A549 (cell line): ENCODE measurements at regions not wholly inside any gene's neighbourhood (a gene's known extent, or its start where the extent isn't known, plus 50 kb on each side); places are given as distances from the start of the nearest gene placed in this dataset.

Experiments used
- CEBPB ChIP-seq, 2 experiments: fragments of >200 bp in 1 of 2; sonication (Bioruptor Twin) in 1 of 2; formaldehyde crosslinking in 1 of 2; IDR thresholded peaks; 2 replicates each; pipeline ENCODE4 v1.6.1; 2012 to 2016
- SMC3 ChIP-seq: fragments of >200 bp; sonication (Bioruptor Twin); formaldehyde crosslinking; IDR thresholded peaks from 3 replicates; pipeline ENCODE4 v1.6.1; 2018; ENCODE audit warnings: inconsistent platforms
- TF ChIP-seq, protein P1 (sequence below): fragments of >200 bp; sonication (Bioruptor Twin); formaldehyde crosslinking; IDR thresholded peaks from 3 replicates; pipeline ENCODE4 v1.5.1; 2016
- TF ChIP-seq, protein P2 (sequence below): IDR thresholded peaks from 2 replicates; pipeline ENCODE4 v1.6.1; 2012

DNA sequence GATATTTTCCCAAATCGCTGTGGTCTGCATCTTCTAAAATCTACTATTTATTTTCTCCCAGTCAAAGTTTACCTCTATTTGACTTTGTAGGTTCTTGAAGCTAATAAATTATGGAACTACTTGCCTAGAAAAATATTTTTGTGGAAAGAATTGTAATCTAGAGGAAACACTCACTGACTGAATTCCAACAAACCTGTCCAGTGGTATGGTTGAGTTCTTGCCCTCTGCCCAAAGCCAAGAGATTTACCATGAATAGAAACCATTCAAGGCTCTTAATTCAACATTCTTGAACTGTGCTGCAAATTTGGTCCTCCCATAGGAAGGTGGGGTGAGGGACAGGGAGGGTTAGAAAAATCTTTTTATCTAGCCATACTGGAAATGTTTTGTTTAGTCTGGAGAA lies 233.9 kb upstream of the MAP3K1 start:
- TF ChIP-seq, protein P1, sequence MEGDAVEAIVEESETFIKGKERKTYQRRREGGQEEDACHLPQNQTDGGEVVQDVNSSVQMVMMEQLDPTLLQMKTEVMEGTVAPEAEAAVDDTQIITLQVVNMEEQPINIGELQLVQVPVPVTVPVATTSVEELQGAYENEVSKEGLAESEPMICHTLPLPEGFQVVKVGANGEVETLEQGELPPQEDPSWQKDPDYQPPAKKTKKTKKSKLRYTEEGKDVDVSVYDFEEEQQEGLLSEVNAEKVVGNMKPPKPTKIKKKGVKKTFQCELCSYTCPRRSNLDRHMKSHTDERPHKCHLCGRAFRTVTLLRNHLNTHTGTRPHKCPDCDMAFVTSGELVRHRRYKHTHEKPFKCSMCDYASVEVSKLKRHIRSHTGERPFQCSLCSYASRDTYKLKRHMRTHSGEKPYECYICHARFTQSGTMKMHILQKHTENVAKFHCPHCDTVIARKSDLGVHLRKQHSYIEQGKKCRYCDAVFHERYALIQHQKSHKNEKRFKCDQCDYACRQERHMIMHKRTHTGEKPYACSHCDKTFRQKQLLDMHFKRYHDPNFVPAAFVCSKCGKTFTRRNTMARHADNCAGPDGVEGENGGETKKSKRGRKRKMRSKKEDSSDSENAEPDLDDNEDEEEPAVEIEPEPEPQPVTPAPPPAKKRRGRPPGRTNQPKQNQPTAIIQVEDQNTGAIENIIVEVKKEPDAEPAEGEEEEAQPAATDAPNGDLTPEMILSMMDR = no peak
- TF ChIP-seq, protein P2, sequence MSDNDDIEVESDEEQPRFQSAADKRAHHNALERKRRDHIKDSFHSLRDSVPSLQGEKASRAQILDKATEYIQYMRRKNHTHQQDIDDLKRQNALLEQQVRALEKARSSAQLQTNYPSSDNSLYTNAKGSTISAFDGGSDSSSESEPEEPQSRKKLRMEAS = no peak
- TF ChIP-seq SMC3 (no peak), CEBPB (IDR thresholded peaks at IDR 0.05) (no peak)
